Activated CD4-positive, alpha-beta T cell treated with anti-CD3 and anti-CD28 coated beads, Interleukin-2, Interleukin-6, amounts not matched to agents 100 ng/mL and 50 ng/mL, durations not matched to agents 16 hours and 8 hours (primary cell): ENCODE measurements at regions not wholly inside any gene's neighbourhood (a gene's known extent, or its start where the extent isn't known, plus 50 kb on each side); places are given as distances from the start of the nearest gene placed in this dataset.

Experiments
- DNase-seq: peaks from one replicate; pipeline ENCODE4 v3.0.0-alpha.2; 2020

- no peak for DNase-seq
Measured at GRCh38 chr22:44611880-44612496, 90.0 kb upstream of the PRR5 start.

GRCh38 chr22:44610071-44610470 lies 91.9 kb upstream of the PRR5 start:
- no peak for DNase-seq

DNA sequence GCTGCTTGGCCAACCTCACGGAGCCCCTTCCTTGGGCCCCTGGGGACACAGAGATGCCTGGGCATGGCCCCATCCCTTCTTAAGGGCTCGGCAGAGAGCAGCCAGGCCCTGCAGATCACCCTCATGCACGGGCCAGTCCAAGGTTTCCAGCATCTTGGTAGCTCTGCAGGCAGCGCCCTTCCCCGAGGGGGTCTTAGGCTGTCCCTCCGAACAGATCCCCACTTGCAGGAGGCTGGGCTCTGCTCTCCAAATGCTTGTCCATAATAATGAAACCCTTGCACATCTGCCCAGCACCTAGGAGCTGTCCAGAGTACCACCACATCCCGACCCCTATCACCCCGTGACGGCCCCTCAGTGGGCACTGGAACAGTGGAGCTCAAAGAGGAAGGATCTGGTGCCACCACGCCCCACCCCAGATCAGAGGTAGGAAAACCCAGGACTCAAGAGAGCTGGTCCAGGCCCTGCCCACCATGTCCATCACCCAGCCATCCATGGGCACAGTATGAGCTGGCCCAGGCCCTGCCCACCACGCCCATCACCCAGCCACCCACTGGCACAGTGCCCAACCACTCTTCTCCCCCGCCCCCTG lies 92.5 kb upstream of the PRR5 start:
- no peak for DNase-seq

DNA sequence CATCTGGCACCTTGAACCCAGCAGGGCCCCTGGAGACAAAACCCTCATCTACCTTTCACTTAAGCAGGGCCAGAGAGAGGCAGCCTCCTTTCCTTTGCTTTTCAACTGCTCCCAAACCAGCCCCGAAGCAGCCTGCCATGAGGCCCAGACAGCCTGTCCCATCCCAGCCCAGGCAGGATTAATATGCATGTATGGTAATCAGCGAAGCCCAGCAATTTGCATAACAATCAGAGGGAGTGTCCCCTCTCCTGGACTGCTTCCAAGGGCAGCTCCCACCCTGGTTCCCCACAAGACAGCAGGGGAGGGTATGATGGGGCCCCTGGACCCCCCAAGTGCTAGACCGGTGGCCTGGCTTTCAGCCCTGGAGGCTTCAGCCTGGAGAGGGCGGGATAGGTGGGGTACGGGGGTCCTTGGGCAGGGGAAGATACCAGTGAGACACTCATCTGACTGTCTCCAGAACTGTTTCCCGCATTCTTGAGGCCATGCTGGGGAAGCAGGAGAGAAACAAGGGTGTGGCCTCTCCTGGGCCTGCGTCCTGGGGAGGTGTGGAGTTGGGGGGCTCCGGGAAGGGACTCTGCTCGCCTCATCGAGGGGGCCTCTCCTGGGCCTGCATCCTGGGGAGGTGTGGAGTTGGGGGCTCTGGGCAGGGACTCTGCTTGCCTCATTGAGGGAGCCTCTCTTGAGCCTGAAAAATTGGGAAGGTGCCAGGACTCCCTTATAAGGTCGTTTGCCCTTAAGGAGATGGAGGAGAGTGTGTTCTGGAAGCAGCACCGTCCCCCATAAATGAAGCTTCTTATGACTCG lies 93.2 kb upstream of the PRR5 start:
- no peak for DNase-seq

GRCh38 chr22:44606126-44606525 lies 95.9 kb upstream of the PRR5 start:
- no peak for DNase-seq

- no peak for DNase-seq
Measured at GRCh38 chr22:44605486-44605885, 96.5 kb upstream of the PRR5 start.

DNA sequence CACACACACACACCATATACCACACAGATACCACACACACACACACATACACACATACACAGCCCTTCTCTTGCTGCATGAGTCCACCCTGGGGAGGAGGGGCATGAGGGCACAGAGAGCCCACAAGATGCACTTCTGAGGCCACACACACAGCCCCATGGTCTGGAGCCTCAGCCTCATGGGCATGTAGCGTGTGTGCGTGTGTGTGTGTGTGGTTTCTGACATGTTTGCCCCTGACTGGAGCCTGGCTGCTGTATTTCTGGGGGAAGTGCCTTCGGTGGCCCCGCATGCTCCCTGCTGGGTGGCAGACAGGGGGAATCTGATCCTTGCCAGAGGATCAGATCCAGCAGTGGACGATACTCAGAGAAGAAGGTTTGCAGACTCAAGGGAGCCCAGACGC lies 97.0 kb upstream of the PRR5 start:
- no peak for DNase-seq

DNA sequence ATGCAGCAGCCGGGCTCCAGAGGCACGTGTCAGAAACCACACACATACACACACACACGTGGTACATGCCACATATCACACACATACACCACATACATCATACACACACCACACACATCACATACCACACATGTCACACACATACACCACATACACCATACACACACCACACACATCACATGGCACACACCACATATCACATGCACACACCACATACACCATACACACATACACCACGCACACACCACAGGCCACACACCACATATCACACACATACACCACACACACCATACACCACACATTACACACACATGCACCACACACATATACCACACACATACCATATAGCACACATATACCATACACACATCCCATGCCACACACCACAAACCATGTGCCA lies 97.5 kb upstream of the PRR5 start:
- DNase-seq, result no peak

GRCh38 chr22:44603767-44604166 lies 98.2 kb upstream of the PRR5 start:
- no peak for DNase-seq

DNA sequence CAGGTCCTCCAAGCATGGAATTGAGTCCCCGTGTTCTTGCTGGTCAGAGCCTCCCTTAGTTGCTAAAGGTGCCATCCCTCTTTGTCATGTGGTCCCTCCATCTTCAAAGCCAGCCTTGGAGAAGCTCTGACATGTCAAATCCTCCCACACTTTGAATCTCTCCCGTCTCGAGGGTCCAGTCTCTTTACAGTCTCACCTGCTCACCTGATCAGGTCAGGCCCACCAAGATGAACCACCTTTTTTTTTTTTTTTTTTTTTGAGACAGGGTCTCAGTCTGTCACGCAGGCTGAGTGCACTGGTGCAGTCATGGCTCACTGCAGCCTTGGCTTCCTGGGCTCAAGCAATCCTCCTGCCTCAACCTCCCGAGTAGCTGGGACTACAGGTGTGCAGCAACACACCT lies 100.3 kb upstream of the PRR5 start:
- no peak for DNase-seq

DNA sequence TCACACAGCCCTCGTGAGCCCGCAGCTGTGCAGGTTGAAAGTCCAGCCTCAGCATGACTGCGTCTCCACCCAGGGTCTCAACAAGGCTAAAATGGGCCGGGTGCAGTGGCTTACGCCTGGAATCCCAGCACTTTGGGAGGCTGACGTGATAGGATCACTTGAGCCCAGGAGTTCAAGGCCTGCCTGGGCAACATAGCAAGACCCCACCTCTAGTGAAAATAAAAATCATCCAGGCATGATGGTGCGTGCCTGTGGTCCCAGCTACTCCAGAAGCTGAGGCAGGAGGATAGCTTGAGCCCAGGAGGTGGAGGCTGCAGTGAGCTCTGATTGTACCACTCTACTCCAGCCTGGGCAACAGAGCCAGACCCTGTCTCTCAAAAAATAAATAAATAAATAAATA lies 100.8 kb upstream of the PRR5 start:
- no peak for DNase-seq

DNA sequence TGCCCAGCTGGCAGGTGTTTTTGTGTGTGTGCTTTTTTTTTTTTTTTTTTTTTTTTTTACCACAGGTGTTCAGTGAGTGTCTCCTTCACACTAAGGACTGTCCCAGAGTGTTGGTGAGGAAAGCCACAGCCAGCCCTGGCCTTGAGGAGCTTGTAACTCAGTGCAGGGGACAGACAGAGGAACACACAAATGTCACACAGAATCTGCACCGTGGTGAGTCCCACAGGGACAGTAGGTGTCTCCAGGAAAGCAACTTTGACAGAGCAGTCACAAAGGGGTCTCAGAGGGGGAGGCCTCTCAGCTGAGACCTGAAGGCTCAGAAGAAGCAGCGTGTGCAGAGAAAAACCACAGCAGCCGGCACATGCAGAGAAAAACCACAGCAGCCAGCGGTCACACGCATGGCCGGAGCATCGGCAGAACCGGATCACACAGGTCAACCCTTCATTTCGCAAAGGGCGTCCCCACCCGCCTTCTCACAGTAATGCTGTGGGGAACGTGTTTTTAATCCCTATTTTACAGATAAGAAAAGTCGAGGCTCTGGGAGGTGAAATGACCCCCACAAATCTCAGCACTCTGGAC lies 101.7 kb upstream of the PRR5 start:
- no peak for DNase-seq

GRCh38 chr22:44599500-44600140 lies 101.6 kb upstream of the RTL6 start:
- no peak for DNase-seq

DNA sequence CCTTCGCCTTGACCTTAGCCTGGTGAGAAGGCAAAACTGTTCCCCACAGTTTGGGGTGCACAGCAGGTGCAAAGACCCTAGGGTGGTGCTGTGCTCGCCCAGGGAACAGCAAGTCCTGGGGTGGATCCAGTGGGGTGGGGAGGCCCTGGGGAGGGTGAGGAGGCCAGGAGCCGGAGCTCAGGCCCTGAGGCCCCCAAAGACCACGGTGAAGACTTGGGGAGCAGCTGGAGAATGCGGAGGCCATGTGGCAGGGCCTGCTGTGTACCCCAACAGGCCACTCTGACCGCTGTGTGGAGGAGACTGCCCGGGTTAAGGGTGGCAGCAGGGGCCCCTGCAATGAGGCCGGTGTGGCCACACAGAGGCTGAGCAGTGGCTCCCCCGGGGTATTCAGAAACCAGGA lies 101.1 kb upstream of the RTL6 start:
- no peak for DNase-seq

DNA sequence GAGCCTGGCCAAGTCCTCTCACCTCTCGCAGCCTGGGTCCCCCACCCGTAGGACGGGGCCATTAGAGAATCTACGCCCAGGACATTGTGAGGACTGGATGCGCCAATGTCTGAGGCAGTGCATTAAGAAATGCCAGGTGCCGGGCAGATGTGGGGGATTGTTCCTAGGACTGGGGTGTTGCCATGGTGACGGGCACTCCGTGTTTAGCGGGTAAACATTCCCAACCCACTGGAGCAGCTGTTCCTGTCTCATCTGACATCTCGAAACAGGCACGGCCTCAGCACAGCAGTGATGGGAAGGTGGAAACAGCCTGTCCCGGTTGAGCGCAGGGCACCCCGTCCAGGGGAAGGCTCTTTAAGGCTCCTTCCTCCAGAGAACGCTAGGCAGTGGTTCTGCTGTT lies 99.6 kb upstream of the RTL6 start:
- DNase-seq, result no peak

GRCh38 chr22:44596396-44597125 lies 98.5 kb upstream of the RTL6 start:
- DNase-seq, result no peak

- no peak for DNase-seq
Measured at GRCh38 chr22:44595841-44596341, 97.9 kb upstream of the RTL6 start.

DNA sequence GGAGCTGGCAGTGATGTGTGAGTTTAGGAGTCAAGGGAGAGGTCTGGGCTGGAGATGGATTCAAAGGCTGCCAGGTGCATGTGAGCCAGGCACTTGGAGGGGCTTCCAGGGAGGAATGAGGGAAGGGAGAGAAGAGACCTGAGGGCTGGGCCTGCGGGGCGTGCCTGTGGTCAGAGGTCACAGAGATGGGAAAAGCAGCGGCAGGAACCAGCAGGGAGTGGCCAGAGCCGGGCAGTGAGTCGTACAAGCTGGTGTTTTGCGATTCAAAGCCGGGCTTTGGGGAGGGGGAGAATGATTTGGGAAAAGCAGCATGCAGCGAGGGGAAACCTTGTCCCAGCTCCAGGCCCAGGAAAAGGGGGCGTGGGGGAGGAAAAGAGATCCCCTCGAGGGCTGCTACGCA lies 96.9 kb upstream of the RTL6 start:
- DNase-seq, result no peak

DNA sequence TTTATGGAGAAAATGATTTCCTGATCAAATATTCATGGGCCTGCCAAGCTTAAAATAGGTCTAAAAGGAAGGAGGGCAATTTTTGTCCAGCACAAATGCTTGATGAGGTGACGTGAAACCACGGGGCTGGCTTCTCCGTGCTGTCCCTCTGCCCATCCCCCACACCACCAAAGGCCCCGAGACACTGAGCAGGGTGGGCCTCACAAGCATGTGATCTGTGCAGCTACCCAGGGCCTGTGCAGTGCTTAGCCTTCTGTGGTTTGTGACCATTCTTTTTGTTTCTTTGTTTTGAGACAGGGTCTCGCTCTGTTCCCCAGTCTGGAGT lies 94.8 kb upstream of the RTL6 start:
- no peak for DNase-seq

GRCh38 chr22:44592126-44592823 lies 94.2 kb upstream of the RTL6 start:
- DNase-seq, result no peak

DNA sequence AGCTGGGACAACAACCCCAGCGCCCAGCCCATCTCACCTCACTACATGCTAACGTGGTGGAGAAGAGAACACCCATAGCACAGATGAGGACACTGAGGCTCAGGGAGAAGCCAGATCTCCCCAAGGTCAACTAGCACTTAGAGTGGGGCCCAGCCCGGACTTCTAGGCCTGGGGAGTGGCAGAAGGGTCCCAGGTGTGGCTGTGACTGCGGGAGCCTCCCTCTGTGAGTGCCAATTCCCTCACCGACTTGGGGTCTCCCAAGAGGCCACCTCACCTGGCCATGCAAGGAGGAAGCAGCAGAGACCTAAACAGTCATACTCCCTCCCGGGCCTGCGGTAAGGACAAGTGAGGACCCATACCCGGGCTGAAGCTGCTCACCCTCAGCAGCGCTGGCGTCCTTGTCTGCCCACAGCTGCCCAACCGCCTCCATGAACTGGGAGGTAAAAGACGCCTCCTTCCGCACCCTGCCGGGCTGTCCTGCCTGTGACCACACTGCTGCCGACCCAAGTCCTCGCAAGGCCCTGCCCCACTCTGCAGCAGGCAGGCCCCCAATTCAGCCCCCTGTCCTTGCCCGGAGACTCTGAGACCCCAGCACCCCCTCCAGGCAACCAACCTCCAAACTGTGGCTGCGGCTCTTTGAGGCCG lies 93.2 kb upstream of the RTL6 start:
- DNase-seq, result no peak

DNA sequence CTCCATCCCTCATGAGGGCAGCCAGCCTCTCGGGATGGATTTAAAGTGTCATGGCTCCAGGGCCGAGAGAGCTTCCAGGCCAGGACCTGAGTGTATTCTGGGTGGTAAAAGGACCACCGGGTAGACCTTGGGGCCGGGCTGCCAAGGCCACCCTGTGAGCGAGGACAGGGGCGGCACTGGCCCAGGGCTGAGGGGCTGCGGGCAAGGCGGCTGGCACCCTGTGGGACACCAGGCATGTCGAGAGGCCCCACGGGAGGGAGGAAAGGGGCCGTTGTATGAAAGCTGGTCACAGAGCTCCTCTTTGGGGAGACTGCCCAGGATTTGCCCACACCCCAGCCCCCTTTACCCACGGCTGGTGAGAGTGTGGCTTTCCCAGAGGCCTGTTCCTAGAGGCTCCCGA lies 92.3 kb upstream of the RTL6 start:
- DNase-seq, result no peak
